H1 (cell line): ENCODE measurements at regions not wholly inside any gene's neighbourhood (a gene's known extent, or its start where the extent isn't known, plus 50 kb on each side); places are given as distances from the start of the nearest gene placed in this dataset.

ENCODE experiments used
- CTCF ChIA-PET: fragments of 300-600 bp; sonication (Branson Sonifier 250); formaldehyde crosslinking; loops from one replicate; lab custom pipeline; 2021; ENCODE audit not compliant: partially characterized antibody; lab: Charles Lee
- POLR2A ChIA-PET: fragments of 300-600 bp; sonication (Branson Sonifier 250); formaldehyde crosslinking; loops from one replicate; lab custom pipeline; 2021; ENCODE audit warnings: inconsistent platforms; ENCODE audit not compliant: partially characterized antibody; lab: Charles Lee
- DNase-seq, 2 experiments: peaks; one replicate each; pipeline versions ENCODE4 v3.0.0 to v3.0.0-alpha.2; 2010 to 2022; ENCODE audit warnings: low spot score in 2 of 2, low read depth in 1 of 2, mixed read lengths in 1 of 2
- FAIRE-seq: peaks from 2 replicates; lab custom pipeline; 2011; peaks lifted over from hg19 to GRCh38; lab: Jason Lieb, UNC
- H2AFZ ChIP-seq: 2 replicates; pipeline ENCODE4 v1.8.1; 2012; ENCODE audit warnings: low read length, inconsistent platforms
- H2AK5ac ChIP-seq: 2 replicates; pipeline ENCODE4 v1.6.1; 2013; ENCODE audit warnings: low read depth, low read length
- H2BK120ac ChIP-seq: replicated peaks from 2 replicates; pipeline ENCODE3; 2013; ENCODE audit warnings: low read depth, low read length, inconsistent platforms
- H2BK12ac ChIP-seq: 2 replicates; pipeline ENCODE4 v1.6.1; 2013; ENCODE audit warnings: low read depth, low read length
- H2BK15ac ChIP-seq: 2 replicates; pipeline ENCODE4 v1.6.1; 2013; ENCODE audit warnings: low read length
- H2BK20ac ChIP-seq: 2 replicates; pipeline ENCODE4 v1.6.1; 2013; ENCODE audit warnings: low read length
- H2BK5ac ChIP-seq: 2 replicates; pipeline ENCODE4 v1.6.1; 2013; ENCODE audit warnings: low read depth, low read length
- H3K14ac ChIP-seq: 2 replicates; pipeline ENCODE4 v1.6.1; 2013; ENCODE audit warnings: inconsistent platforms; ENCODE audit not compliant: insufficient read length
- H3K18ac ChIP-seq: 2 replicates; pipeline ENCODE4 v1.6.1; 2013; ENCODE audit warnings: low read length; ENCODE audit errors: extremely low read depth
- H3K23ac ChIP-seq: 2 replicates; pipeline ENCODE4 v1.6.1; 2013; ENCODE audit warnings: inconsistent platforms; ENCODE audit not compliant: insufficient read length
- H3K23me2 ChIP-seq: 2 replicates; pipeline ENCODE4 v1.6.1; 2013; ENCODE audit warnings: low read depth, low read length
- H3K27ac ChIP-seq: 2 replicates; pipeline ENCODE4 v1.6.1; 2011; ENCODE audit warnings: low read depth, low read length, inconsistent platforms
- H3K27me3 ChIP-seq, 4 experiments: replicated peaks in 1 of 4; 1 replicate in 1 of 4; 2 replicates in 3 of 4; pipeline versions ENCODE4 v1.6.1 to v1.8.1; 2011 to 2013; ENCODE audit warnings: low read length in 3 of 4, mild to moderate bottlenecking in 3 of 4, inconsistent platforms in 2 of 4, mixed read lengths in 2 of 4, moderate library complexity in 1 of 4; ENCODE audit not compliant: control insufficient read depth in 3 of 4, insufficient read depth in 3 of 4; ENCODE audit errors: extremely low read depth in 1 of 4
- H3K36me3 ChIP-seq, 4 experiments: 2 replicates each; pipeline versions ENCODE4 v1.6.1 to v1.8.1; 2011 to 2013; ENCODE audit warnings: mild to moderate bottlenecking in 4 of 4, low read length in 3 of 4, moderate library complexity in 2 of 4, control low read depth in 1 of 4, inconsistent platforms in 1 of 4; ENCODE audit not compliant: insufficient read depth in 4 of 4, control insufficient read depth in 2 of 4
- H3K4ac ChIP-seq: replicated peaks from 2 replicates; pipeline ENCODE3; 2013; ENCODE audit warnings: low read length, low read depth, mixed read lengths, inconsistent platforms; ENCODE audit not compliant: insufficient read length
- H3K4me1 ChIP-seq, 4 experiments: replicated peaks in 1 of 4; 1 replicate in 1 of 4; 2 replicates in 3 of 4; pipeline versions ENCODE4 v1.6.1 to v1.8.1; 2011 to 2013; ENCODE audit warnings: low read length in 3 of 4, inconsistent platforms in 2 of 4, mixed read lengths in 1 of 4; ENCODE audit not compliant: insufficient read depth in 4 of 4, control insufficient read depth in 3 of 4
- H3K4me2 ChIP-seq, 2 experiments: 2 replicates each; pipeline versions ENCODE4 v1.6.1 to v1.8.1; 2011 to 2013; ENCODE audit warnings: low read depth in 2 of 2, low read length in 2 of 2, control low read depth in 1 of 2, inconsistent platforms in 1 of 2, mild to moderate bottlenecking in 1 of 2; ENCODE audit not compliant: insufficient read depth in 1 of 2
- H3K4me3 ChIP-seq, 4 experiments: fragments of 200-600, 300-600 bp in 1 of 4; sonication (generic), shearing (Covaris generic), sonication (Bioruptor Twin) in 1 of 4; 2 replicates each; pipeline versions ENCODE4 v1.5.1 to v1.8.1; 2011 to 2016; ENCODE audit warnings: low read length in 4 of 4, low read depth in 3 of 4, control low read depth in 2 of 4, inconsistent platforms in 2 of 4, mild to moderate bottlenecking in 2 of 4, mixed read lengths in 1 of 4, moderate library complexity in 1 of 4; ENCODE audit not compliant: insufficient read depth in 2 of 4; ENCODE audit errors: extremely low read depth in 1 of 4
- H3K56ac ChIP-seq: replicated peaks from 2 replicates; pipeline ENCODE3; 2013; ENCODE audit warnings: low read depth, mild to moderate bottlenecking, mixed read lengths, low read length, inconsistent platforms; ENCODE audit not compliant: insufficient read length
- H3K79me1 ChIP-seq: 2 replicates; pipeline ENCODE4 v1.6.1; 2013; ENCODE audit warnings: low read depth, low read length, control low read depth
- H3K79me2 ChIP-seq, 2 experiments: 2 replicates each; pipeline versions ENCODE4 v1.6.1 to v1.8.1; 2012 to 2013; ENCODE audit warnings: low read length in 2 of 2, mild to moderate bottlenecking in 2 of 2, inconsistent platforms in 1 of 2; ENCODE audit not compliant: insufficient read depth in 2 of 2, control insufficient read depth in 1 of 2
- H3K9ac ChIP-seq, 4 experiments: replicated peaks in 1 of 4; 1 replicate in 1 of 4; 2 replicates in 3 of 4; pipeline versions ENCODE4 v1.6.1 to v1.8.1; 2011 to 2013; ENCODE audit warnings: low read depth in 3 of 4, low read length in 3 of 4, control low read depth in 2 of 4, mild to moderate bottlenecking in 2 of 4, moderate library complexity in 2 of 4, inconsistent platforms in 1 of 4; ENCODE audit errors: extremely low read depth in 1 of 4
- H3K9me3 ChIP-seq, 2 experiments: 2 replicates each; pipeline versions ENCODE4 v1.6.1 to v1.8.1; 2012 to 2013; ENCODE audit warnings: mild to moderate bottlenecking in 2 of 2, moderate library complexity in 2 of 2, control low read depth in 1 of 2, inconsistent platforms in 1 of 2, low read depth in 1 of 2, low read length in 1 of 2, mixed read lengths in 1 of 2; ENCODE audit not compliant: insufficient read depth in 2 of 2
- H4K20me1 ChIP-seq, 2 experiments: replicated peaks in 1 of 2; 2 replicates each; pipeline versions ENCODE3 to v1.8.1; 2011 to 2013; ENCODE audit warnings: inconsistent platforms in 2 of 2, low read length in 2 of 2, mild to moderate bottlenecking in 1 of 2; ENCODE audit not compliant: insufficient read depth in 2 of 2, control insufficient read depth in 1 of 2
- H4K5ac ChIP-seq: 2 replicates; pipeline ENCODE4 v1.6.1; 2013; ENCODE audit warnings: low read length, low read depth, mixed read lengths, inconsistent platforms; ENCODE audit not compliant: insufficient read length
- H4K8ac ChIP-seq: 2 replicates; pipeline ENCODE4 v1.8.0; 2013; ENCODE audit warnings: mild to moderate bottlenecking, moderate library complexity, low read length, inconsistent platforms; ENCODE audit not compliant: insufficient read depth; ENCODE audit errors: extremely low read depth
- H4K91ac ChIP-seq: replicated peaks from 2 replicates; pipeline ENCODE3; 2013; ENCODE audit warnings: low read length, mixed read lengths, inconsistent platforms; ENCODE audit not compliant: insufficient read length
- GABPA ChIP-seq: IDR thresholded peaks from 2 replicates; pipeline ENCODE4 v1.6.1; 2011; ENCODE audit warnings: mild to moderate bottlenecking, low read length, moderate library complexity, borderline replicate concordance; ENCODE audit not compliant: insufficient read depth
- WGBS, 2 experiments: shearing (Covaris generic) in 1 of 2; methylation state at CpG; one replicate each; pipeline versions ENCODE4 v1.1.6 to v1.1.7; 2013 to 2015; ENCODE audit warnings: low lambda C conversion rate in 2 of 2, mixed read lengths in 2 of 2, inconsistent platforms in 1 of 2, low coverage in 1 of 2, missing lambda C conversion rate in 1 of 2; ENCODE audit not compliant: insufficient replicate concordance in 2 of 2, insufficient coverage in 1 of 2, insufficient read length in 1 of 2; ENCODE audit errors: extremely low coverage in 1 of 2, missing lambda C conversion rate in 1 of 2; 5-methylcytosine and 5-hydroxymethylcytosine counted together

- Histone ChIP-seq H3K56ac (no peak overlapping the region), H2BK20ac (no peak overlapping the region), H3K27me3 (no peaks in the 10 kb centered on the region), H3K14ac (no peak overlapping the region), H3K79me1 (no peaks in the 10 kb centered on the region), H4K91ac (no peak overlapping the region), H2BK5ac (no peak overlapping the region), H4K5ac (no peak overlapping the region), H3K4me3 (no peak overlapping the region), H3K23me2 (no peaks in the 10 kb centered on the region), H3K4me2 (no peak overlapping the region), H2AK5ac (no peak overlapping the region), H2BK15ac (no peak overlapping the region), H3K4ac (no peak overlapping the region), H3K4me1 (no peaks in the 10 kb centered on the region), H2BK120ac (no peak overlapping the region), H3K18ac (no peak overlapping the region), H3K9me3 (no peaks in the 10 kb centered on the region), H4K20me1 (no peaks in the 10 kb centered on the region), H3K79me2 (no peaks in the 10 kb centered on the region), H4K8ac (no peak overlapping the region), H3K23ac (no peak overlapping the region), H3K27ac (no peak overlapping the region), H2BK12ac (no peak overlapping the region), H2AFZ (no peak overlapping the region), H3K9ac (no peak overlapping the region), H3K36me3 (no peaks in the 10 kb centered on the region)
- CTCF ChIA-PET: interaction anchor here (0.8 to 8.1 kb wide), 26 partner anchors 10 to 851 kb away, joined by 3 to 66 read pairs (median 4); no protein-coding TSS in a partner anchor
- FAIRE-seq (no peak), DNase-seq (no peak)
- WGBS, 2 experiments: 79% methylated on average over 2 of the region's 2 CpGs; no CpG with 5 or more reads in 1 of the 2 experiments
- TF ChIP-seq GABPA: no peak
- POLR2A ChIA-PET: no interaction called here
Measured at GRCh38 chr9:86487838-86488233, 133.6 kb upstream of the TUT7 start.
